ENCODE measurements at regions not wholly inside any gene's neighbourhood (a gene's known extent, or its start where the extent isn't known, plus 50 kb on each side); places are given as distances from the start of the nearest gene placed in this dataset.
"Not testable (repeated sequence)": the region's sequence is repeated elsewhere in the genome, so short reads cannot be mapped to it uniquely, and the experiment has no call there.

- intact Hi-C loops (cut with DNase I) = loop anchor here in 1 of 2 donors (5.0 kb wide), 1 partner anchor 103 kb away; no protein-coding TSS in a partner anchor
- Histone ChIP-seq H3K4me1 (no peaks in the 10 kb centered on the region), H3K27me3 (no peaks in the 10 kb centered on the region), H3K36me3 (no peaks in the 10 kb centered on the region), H3K27ac (no peak overlapping the region), H3K4me3 (no peak overlapping the region), H3K9me3 (no peaks in the 10 kb centered on the region)
- no peak for DNase-seq
- no peak for TF ChIP-seq POLR2A (IDR thresholded peaks at IDR 0.05)
- no peak for TF ChIP-seq CTCF (IDR thresholded peaks at IDR 0.05)
- WGBS (ENCODE audit: insufficient coverage, low coverage, low lambda C conversion rate, missing lambda C conversion rate) = 29% methylated on average over 4 of the region's 4 CpGs
- peak in 1 of 4 donors; percentile 63 for ATAC-seq
Observed at GRCh38 chr4:77248805-77249204, 91.8 kb downstream of the CCNG2 start.

- no peak overlapping the region for H3K27ac ChIP-seq
- H3K4me3 ChIP-seq = no peak overlapping the region
- no peaks in the 10 kb centered on the region for H3K9me3 ChIP-seq
- 33% methylated on average over 3 of the region's 3 CpGs for WGBS (ENCODE audit: insufficient coverage, low coverage, low lambda C conversion rate, missing lambda C conversion rate)
- H3K4me1 ChIP-seq = no peaks in the 10 kb centered on the region
- TF ChIP-seq POLR2A (IDR thresholded peaks at IDR 0.05) (no peak), CTCF (IDR thresholded peaks at IDR 0.05) (no peak)
- intact Hi-C loops (cut with DNase I) = no loop called here
- no peaks in the 10 kb centered on the region for H3K36me3 ChIP-seq
- ATAC-seq (no peak), DNase-seq (no peak)
- no peaks in the 10 kb centered on the region for H3K27me3 ChIP-seq
Observed at GRCh38 chr4:77251751-77252150, 94.7 kb downstream of the CCNG2 start.

- DNase-seq (no peak), ATAC-seq (no peak)
- Histone ChIP-seq H3K27me3 (no peaks in the 10 kb centered on the region), H3K4me3 (no peak overlapping the region), H3K4me1 (no peaks in the 10 kb centered on the region), H3K9me3 (no peaks in the 10 kb centered on the region), H3K27ac (no peak overlapping the region), H3K36me3 (no peaks in the 10 kb centered on the region)
- no peak for TF ChIP-seq CTCF (IDR thresholded peaks at IDR 0.05)
- no peak for TF ChIP-seq POLR2A (IDR thresholded peaks at IDR 0.05)
- intact Hi-C loops (cut with DNase I) = no loop called here
- 44% methylated on average over 2 of the region's 2 CpGs for WGBS (ENCODE audit: insufficient coverage, low coverage, low lambda C conversion rate, missing lambda C conversion rate)
Observed at GRCh38 chr4:77263247-77263646, 106.2 kb downstream of the CCNG2 start.

- H3K9me3 ChIP-seq; intact Hi-C loops (cut with DNase I); H3K36me3 ChIP-seq; H3K4me3 ChIP-seq; H3K27ac ChIP-seq; H3K4me1 ChIP-seq; H3K27me3 ChIP-seq; DNase-seq; ATAC-seq: not testable (repeated sequence)
- 45% methylated on average over 4 of the region's 4 CpGs for WGBS (ENCODE audit: insufficient coverage, low coverage, low lambda C conversion rate, missing lambda C conversion rate)
Observed at GRCh38 chr4:77263976-77264375, 107.0 kb downstream of the CCNG2 start.

- 37% methylated on average over 2 of the region's 2 CpGs for WGBS (ENCODE audit: insufficient coverage, low coverage, low lambda C conversion rate, missing lambda C conversion rate)
- intact Hi-C loops (cut with DNase I) = no loop called here
- H3K4me3 ChIP-seq = no peak overlapping the region
- ATAC-seq (no peak), DNase-seq (no peak)
- TF ChIP-seq POLR2A (IDR thresholded peaks at IDR 0.05) = no peak
- no peak for TF ChIP-seq CTCF (IDR thresholded peaks at IDR 0.05)
- no peaks in the 10 kb centered on the region for H3K9me3 ChIP-seq
- no peaks in the 10 kb centered on the region for H3K27me3 ChIP-seq
- H3K4me1 ChIP-seq = no peaks in the 10 kb centered on the region
- no peaks in the 10 kb centered on the region for H3K36me3 ChIP-seq
- H3K27ac ChIP-seq = no peak overlapping the region
Observed at GRCh38 chr4:77264826-77265225, 107.8 kb downstream of the CCNG2 start.
